KMS-11 (cell line): ENCODE measurements at regions not wholly inside any gene's neighbourhood (a gene's known extent, or its start where the extent isn't known, plus 50 kb on each side); places are given as distances from the start of the nearest gene placed in this dataset.

Source experiments
- H2AFZ ChIP-seq: fragments of 200-600 bp; sonication (generic); 2 replicates; pipeline ENCODE4 v1.6.1; 2016; ENCODE audit warnings: antibody characterized with exemption, mixed run types, low read depth
- H3K27ac ChIP-seq: fragments of 200-600 bp; sonication (generic); 2 replicates; pipeline ENCODE4 v1.6.1; 2016; ENCODE audit warnings: mild to moderate bottlenecking, mixed run types
- H3K27me3 ChIP-seq: fragments of 200-600 bp; sonication (generic); 2 replicates; pipeline ENCODE4 v1.6.1; 2017; ENCODE audit warnings: mild to moderate bottlenecking, low read depth, mixed run types, moderate library complexity; ENCODE audit not compliant: insufficient read depth
- H3K36me3 ChIP-seq: fragments of 200-600 bp; sonication (generic); 2 replicates; pipeline ENCODE4 v1.6.1; 2017; ENCODE audit warnings: mild to moderate bottlenecking, mixed run types; ENCODE audit not compliant: insufficient read depth
- H3K4me1 ChIP-seq: fragments of 200-600 bp; sonication (generic); 2 replicates; pipeline ENCODE4 v1.6.1; 2016; ENCODE audit warnings: mild to moderate bottlenecking, low read depth, mixed run types; ENCODE audit not compliant: poor library complexity, severe bottlenecking
- H3K4me2 ChIP-seq: fragments of 200-600 bp; sonication (generic); 2 replicates; pipeline ENCODE4 v1.7.0; 2016; ENCODE audit warnings: mild to moderate bottlenecking, mixed run types
- H3K4me3 ChIP-seq: fragments of 200-600 bp; sonication (generic); IDR thresholded peaks from 2 replicates; pipeline ENCODE4 v1.6.1; 2017; ENCODE audit warnings: low read depth, low read length, mixed read lengths; ENCODE audit not compliant: insufficient read depth
- H3K79me2 ChIP-seq: fragments of 200-600 bp; sonication (generic); 2 replicates; pipeline ENCODE4 v1.6.1; 2016; ENCODE audit warnings: low read depth, mixed run types; ENCODE audit not compliant: insufficient read depth
- H3K9ac ChIP-seq: fragments of 200-600 bp; sonication (generic); 2 replicates; pipeline ENCODE4 v1.6.1; 2016; ENCODE audit warnings: mild to moderate bottlenecking, mixed run types
- H4K20me1 ChIP-seq: fragments of 200-600 bp; sonication (generic); 2 replicates; pipeline ENCODE4 v1.6.1; 2016; ENCODE audit warnings: mild to moderate bottlenecking, mixed run types; ENCODE audit not compliant: insufficient read depth
- TF ChIP-seq, protein P1 (sequence below): fragments of 200-600 bp; sonication (generic); conservative IDR thresholded peaks from 2 replicates; pipeline ENCODE4 v1.6.1; 2017; ENCODE audit warnings: low read depth, mild to moderate bottlenecking, antibody characterized with exemption, low read length, moderate library complexity, mixed read lengths

DNA sequence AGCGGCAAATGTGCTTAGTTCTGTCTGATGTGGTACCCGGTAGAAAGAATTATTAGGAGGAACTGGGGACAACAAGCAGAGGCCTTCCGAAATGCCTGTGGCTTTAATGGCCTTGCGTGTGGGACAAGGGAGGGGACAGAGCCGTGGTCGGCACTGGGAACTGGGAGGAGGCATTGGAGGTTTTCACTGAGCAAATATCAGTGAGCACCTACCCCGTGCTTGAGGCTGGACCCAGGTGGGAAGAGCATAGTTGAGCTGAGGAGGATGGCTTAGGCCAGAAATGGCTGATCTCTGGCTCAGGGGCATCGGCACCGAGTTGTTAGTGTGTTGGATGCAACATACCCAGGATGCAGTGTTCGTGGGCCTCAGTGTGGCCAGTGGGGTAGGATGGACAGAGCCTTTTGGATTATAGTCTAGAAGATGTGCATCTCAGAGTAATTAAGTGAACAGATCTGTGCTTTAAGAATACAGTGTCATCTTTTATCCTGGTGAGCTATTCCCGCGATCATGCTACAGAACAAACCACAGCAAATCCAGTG lies 201.3 kb downstream of the TEX29 start:
- Histone ChIP-seq H3K36me3 (no peaks in the 10 kb centered on the region), H4K20me1 (no peaks in the 10 kb centered on the region), H3K4me1 (no peaks in the 10 kb centered on the region), H3K27ac (no peak overlapping the region), H3K4me2 (no peak overlapping the region), H3K27me3 (no peaks in the 10 kb centered on the region), H3K4me3 (no peak overlapping the region), H2AFZ (no peak overlapping the region), H3K9ac (no peak overlapping the region), H3K79me2 (no peaks in the 10 kb centered on the region)
- TF ChIP-seq, protein P1, sequence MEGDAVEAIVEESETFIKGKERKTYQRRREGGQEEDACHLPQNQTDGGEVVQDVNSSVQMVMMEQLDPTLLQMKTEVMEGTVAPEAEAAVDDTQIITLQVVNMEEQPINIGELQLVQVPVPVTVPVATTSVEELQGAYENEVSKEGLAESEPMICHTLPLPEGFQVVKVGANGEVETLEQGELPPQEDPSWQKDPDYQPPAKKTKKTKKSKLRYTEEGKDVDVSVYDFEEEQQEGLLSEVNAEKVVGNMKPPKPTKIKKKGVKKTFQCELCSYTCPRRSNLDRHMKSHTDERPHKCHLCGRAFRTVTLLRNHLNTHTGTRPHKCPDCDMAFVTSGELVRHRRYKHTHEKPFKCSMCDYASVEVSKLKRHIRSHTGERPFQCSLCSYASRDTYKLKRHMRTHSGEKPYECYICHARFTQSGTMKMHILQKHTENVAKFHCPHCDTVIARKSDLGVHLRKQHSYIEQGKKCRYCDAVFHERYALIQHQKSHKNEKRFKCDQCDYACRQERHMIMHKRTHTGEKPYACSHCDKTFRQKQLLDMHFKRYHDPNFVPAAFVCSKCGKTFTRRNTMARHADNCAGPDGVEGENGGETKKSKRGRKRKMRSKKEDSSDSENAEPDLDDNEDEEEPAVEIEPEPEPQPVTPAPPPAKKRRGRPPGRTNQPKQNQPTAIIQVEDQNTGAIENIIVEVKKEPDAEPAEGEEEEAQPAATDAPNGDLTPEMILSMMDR, result no peak

DNA sequence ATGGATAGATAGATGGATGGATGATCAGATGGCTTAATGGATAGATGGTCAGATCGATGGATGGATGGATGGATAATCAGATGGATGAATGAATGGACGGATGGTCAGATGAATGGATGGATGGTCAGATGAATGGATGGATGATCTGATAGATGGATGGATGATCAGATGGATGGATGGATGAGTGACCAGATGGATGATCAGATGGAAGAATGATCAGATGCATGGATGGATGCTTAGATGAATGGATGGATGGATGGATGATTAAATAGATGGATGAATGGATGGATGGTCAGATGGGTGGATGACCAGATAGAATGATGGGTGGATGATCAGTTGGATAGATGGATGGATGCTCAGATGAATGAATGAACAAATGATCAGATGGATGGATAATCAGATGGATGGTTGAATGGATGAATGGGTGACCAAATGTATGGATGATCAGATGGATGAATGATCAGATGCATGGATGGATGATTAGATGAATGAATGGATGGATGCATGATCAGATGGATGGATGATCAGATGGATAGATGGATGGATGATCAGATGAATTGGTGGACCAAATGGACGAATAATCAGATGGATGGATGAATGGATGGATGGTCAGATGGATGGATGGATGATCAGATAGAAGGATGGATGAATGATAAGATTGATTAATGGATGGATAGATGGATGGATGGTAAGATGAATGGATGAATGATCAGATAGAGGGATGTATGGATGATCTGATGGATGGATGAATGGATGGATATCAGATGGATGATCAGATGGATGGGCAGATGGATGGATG lies 205.1 kb downstream of the TEX29 start:
- Histone ChIP-seq H3K4me1 (no peaks in the 10 kb centered on the region), H2AFZ (no peak overlapping the region), H3K4me3 (no peak overlapping the region), H4K20me1 (no peaks in the 10 kb centered on the region), H3K4me2 (no peak overlapping the region), H3K27ac (no peak overlapping the region), H3K27me3 (no peaks in the 10 kb centered on the region), H3K9ac (no peak overlapping the region), H3K36me3 (no peaks in the 10 kb centered on the region), H3K79me2 (no peaks in the 10 kb centered on the region)
- TF ChIP-seq, protein P1, result no peak

DNA sequence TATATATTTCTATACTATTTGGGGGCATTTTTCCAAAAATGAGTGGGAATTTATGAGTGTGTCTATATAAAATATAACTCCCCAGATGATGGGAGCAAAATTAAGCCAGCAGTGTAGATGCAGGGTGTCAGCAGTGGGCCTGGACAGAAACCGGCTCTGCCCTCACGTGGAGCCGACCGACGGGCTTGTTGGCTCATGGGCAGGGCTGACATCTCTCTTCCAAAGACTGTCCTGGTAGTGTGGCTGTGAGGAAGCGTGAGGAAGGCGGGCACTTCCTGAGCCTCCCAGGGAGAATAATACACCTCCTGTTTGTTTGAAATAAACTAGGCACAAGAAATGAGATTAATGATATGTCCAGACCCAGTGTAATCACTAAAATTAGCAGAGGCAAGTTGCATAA lies 206.5 kb downstream of the TEX29 start:
- TF ChIP-seq, protein P1, result no peak

DNA sequence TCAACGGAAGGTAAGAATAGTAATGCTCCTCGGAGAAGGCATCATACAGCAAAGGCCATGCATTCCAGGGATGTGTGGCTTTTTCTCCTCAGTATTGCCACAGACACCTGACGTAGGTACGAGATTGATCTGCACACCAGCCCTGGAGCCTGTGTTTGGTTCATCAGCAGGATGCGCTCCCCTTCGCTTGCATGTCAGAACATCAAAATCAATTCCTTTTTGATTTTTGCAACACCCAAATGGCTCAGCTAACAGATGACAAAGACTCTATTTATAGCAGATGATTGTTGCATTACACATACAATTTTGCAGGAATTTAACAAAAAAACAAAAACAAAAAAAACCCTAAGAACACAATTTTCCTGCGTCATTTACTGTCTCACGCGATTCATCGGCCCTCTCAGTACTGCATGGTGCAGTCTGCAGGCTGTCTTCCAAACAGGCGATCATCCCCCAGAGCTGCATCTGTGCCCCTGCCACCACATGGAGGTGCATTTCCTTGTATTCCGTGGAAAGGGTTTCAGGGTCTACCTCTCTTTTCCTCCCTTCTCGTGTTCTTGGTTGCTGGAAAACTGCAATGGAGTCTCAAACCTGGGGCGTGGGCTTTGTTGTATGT lies 207.3 kb downstream of the TEX29 start:
- Histone ChIP-seq H3K4me1 (no peaks in the 10 kb centered on the region), H3K4me2 (no peak overlapping the region), H3K36me3 (no peaks in the 10 kb centered on the region)

More for the DNA sequence above, 206.5 kb downstream of the TEX29 start:
- Histone ChIP-seq H3K4me2 (no peak overlapping the region), H3K79me2 (no peaks in the 10 kb centered on the region), H4K20me1 (no peaks in the 10 kb centered on the region), H3K36me3 (no peaks in the 10 kb centered on the region), H3K9ac (no peak overlapping the region), H3K27me3 (no peaks in the 10 kb centered on the region), H3K4me1 (no peaks in the 10 kb centered on the region), H3K27ac (no peak overlapping the region), H2AFZ (no peak overlapping the region), H3K4me3 (no peak overlapping the region)

More for the DNA sequence above, 207.3 kb downstream of the TEX29 start:
- no peaks in the 10 kb centered on the region for H3K79me2 ChIP-seq
- no peak overlapping the region for H2AFZ ChIP-seq
- no peaks in the 10 kb centered on the region for H4K20me1 ChIP-seq
- no peak overlapping the region for H3K4me3 ChIP-seq
- H3K9ac ChIP-seq, result no peak overlapping the region
- no peak overlapping the region for H3K27ac ChIP-seq
- no peaks in the 10 kb centered on the region for H3K27me3 ChIP-seq
- TF ChIP-seq, protein P1, result no peak
